Transverse colon (tissue), 4 donors: ENCODE measurements at regions not wholly inside any gene's neighbourhood (a gene's known extent, or its start where the extent isn't known, plus 50 kb on each side); places are given as distances from the start of the nearest gene placed in this dataset.

Source experiments
- POLR2A ChIP-seq: fragments of 450-650 bp; IDR thresholded peaks from one replicate; pipeline ENCODE4 v1.6.1; 2016; ENCODE audit warnings: antibody characterized with exemption, mild to moderate bottlenecking, moderate library complexity
- POLR2AphosphoS5 ChIP-seq, 3 donors: sonication (generic); formaldehyde crosslinking; IDR thresholded peaks; one replicate each; pipeline ENCODE4 v1.6.1; 2016; ENCODE audit warnings: antibody characterized with exemption in 3 of 3
- TF ChIP-seq, protein P1 (sequence below), 5 experiments: fragments of 200-600 bp in 3 of 5; fragments of 450-650 bp in 2 of 5; sonication (generic) in 3 of 5; IDR thresholded peaks; 1 replicate in 2 of 5; 2 replicates in 3 of 5; pipeline ENCODE4 v1.5.1; 2016 to 2017; ENCODE audit warnings: antibody characterized with exemption in 5 of 5, inconsistent platforms in 3 of 5, mild to moderate bottlenecking in 2 of 5, moderate library complexity in 1 of 5

GRCh38 chr5:179397516-179397915 is 52.3 kb upstream of the ADAMTS2 start:
- TF ChIP-seq, protein P1, sequence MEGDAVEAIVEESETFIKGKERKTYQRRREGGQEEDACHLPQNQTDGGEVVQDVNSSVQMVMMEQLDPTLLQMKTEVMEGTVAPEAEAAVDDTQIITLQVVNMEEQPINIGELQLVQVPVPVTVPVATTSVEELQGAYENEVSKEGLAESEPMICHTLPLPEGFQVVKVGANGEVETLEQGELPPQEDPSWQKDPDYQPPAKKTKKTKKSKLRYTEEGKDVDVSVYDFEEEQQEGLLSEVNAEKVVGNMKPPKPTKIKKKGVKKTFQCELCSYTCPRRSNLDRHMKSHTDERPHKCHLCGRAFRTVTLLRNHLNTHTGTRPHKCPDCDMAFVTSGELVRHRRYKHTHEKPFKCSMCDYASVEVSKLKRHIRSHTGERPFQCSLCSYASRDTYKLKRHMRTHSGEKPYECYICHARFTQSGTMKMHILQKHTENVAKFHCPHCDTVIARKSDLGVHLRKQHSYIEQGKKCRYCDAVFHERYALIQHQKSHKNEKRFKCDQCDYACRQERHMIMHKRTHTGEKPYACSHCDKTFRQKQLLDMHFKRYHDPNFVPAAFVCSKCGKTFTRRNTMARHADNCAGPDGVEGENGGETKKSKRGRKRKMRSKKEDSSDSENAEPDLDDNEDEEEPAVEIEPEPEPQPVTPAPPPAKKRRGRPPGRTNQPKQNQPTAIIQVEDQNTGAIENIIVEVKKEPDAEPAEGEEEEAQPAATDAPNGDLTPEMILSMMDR (IDR thresholded peaks at IDR 0.05): no peak
- TF ChIP-seq POLR2A (no peak), POLR2AphosphoS5 (IDR thresholded peaks at IDR 0.05) (no peak)
